Fibroblast of the conjunctiva (primary cell): ENCODE measurements at regions not wholly inside any gene's neighbourhood (a gene's known extent, or its start where the extent isn't known, plus 50 kb on each side); places are given as distances from the start of the nearest gene placed in this dataset.
"Not testable (repeated sequence)": the region's sequence is repeated elsewhere in the genome, so short reads cannot be mapped to it uniquely, and the experiment has no call there.

Source experiments
- DNase-seq: peaks from one replicate; pipeline ENCODE4 v3.0.0-alpha.2; 2010; ENCODE audit warnings: low read depth

DNA sequence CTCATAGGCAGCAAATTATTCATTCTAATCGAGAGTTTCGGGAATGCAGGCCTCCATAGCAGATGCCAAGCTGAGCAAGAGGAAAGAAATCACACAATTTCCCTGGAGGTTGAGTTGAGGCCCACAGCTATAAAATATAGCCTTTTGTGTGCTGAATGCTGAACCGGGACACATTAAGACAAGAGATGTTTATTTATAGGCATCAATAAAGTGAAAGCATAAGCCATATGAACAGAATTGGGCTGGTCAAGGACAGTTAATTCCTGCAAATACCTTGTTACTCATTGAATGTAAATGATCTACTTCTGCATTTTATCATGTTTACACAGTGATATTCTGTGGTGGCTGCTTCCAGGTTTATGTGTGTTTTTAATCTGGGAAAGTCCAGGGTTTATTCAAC is 461.7 kb downstream of the KLF12 start:
- no peak for DNase-seq

DNA sequence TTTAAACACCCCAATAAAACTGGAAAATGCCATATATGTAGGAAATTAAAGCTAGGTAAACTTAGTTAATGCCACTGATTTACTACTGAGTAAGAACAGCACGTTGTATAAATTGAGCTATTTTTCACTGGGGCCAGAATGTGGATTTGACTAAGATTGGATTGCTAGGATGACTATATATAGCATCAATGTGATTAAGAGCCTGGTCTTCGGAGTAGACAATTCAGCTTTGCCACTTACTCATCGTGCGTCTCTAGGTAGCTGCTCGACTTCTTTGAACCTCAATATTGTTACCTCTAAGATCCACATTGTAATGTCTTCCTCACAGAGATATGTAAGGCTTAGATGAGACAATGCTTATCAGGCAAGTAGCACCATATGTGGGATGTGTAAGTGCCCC is 462.5 kb downstream of the KLF12 start:
- no peak for DNase-seq

DNA sequence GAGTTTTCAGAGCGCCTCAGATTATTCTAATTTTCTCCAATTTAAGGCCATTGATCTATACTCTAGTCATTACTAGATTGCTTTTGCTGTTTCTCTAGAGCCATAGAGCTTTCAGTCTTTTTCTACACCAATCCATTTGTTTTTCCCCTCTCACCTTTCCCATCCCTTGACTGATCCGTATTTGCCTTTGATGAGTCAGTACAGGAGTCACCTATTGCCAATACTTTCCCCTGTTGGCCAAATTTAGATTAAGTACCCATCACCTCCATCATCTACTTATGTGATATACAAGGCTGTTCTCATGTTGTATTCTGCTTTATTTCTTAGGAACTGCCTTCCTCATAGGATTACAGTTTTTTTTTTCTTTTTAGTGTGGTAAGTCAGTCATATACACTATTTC is 463.2 kb downstream of the KLF12 start:
- no peak for DNase-seq

DNA sequence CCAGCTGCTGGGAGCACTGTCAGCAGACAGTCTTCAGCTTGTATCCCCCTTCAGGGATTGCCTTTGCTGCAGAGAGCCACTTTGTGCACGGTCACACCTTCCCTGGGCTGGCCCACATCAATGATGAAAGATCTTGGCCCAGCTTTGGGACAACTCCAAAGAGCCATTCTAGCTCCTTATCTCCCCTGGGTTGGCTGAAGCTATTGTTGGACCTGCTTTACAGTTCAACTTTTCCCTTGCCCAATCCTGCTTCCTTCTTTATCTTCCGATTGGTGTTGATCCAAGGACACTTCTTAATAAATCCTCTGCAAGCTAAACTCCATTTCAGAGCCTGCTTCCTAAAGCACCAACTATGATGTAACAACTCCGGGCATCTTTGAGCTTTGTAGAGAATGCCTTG is 466.4 kb downstream of the KLF12 start:
- DNase-seq: no peak

DNA sequence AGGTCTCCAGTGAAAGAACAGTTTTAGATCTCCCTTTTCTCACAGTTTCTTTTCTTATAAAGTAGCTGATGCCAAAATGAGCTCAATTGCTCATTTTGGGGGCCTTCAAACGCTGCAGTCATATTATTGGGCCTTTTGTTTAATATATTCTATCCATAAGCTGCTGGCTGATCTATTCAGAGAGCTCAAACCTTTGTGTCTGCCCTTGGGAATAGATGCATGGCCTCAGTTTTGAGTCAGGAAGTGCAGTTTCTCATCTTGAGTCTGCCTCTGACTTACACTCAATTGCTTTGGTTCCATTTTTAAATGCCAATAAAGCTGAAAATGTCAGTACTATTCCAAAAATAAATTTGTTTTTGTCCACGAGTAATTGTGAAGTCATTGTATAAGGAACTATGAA is 468.9 kb downstream of the KLF12 start:
- no peak for DNase-seq

DNA sequence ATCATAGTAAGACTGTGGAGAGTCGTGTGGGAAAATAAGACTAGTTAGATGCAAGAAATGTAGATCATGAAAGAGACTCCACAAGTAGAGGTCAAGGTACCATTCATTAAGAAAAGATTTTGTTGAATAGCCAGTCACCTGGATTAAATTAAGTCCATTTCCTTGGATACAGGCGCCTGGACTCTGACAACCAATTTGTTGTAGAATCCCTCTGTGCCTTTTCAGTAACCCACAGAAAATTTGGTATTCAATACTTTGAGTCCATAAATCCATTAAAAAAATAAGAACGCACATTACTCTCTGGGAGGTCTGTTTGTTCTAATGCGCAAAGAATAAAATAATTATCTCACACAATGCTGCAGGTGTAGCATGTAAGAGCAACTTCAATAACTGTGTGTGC is 469.4 kb downstream of the KLF12 start:
- DNase-seq: no peak

DNA sequence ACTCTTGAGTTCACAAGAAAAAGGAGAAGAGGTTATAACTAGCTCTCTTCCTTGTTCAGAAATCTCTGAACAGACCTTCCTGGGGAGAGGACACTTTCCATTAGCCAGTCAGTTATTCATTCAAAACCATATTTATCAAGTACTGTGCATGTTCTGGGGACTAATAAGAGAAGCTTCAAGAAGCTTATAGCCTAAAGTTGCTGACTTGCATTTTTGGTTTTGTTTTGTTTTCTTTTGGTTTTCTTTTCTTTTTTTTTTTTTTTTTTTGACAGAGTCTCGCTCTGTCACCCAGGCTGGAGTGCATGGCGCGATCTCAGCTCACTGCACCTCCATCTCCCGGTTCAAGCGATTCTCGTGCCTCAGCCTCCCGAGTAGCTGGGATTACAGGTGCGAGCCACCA is 471.4 kb downstream of the KLF12 start:
- DNase-seq: no peak

DNA sequence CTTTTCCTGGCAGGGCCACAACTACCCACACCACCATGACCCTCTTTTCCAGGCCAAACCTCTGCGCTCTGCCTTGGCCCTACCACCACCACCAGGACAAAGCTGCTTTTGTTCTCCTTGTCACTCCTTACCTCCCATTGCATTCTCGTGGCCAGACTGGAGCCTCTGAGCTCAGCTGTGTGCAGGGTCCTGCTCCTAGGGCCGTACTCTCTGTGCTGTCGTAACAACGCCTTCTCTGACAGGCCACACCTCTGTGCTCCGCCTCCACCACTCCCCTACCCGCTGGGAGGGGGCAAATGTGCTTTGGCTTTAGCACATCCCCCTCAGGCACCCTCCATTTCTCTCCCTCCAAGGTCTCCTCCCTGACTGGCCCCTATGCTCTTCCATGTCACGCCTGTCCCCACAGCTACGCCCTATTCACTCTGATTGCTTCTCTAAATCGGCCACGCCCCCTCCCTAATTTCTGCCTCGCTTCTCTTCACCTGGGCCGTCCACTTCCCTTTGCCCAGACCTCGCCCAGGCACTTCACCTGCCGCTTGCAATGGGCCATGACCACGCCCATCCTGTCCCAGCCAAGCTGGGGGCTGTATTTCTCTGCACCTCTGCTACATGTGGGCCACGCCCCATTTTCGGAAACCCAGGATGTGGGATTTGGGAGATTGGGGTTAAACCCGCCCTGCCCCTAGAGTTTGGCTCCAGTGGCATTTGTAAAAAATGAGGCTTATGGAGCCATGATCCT is 472.3 kb downstream of the KLF12 start:
- DNase-seq: no peak

DNA sequence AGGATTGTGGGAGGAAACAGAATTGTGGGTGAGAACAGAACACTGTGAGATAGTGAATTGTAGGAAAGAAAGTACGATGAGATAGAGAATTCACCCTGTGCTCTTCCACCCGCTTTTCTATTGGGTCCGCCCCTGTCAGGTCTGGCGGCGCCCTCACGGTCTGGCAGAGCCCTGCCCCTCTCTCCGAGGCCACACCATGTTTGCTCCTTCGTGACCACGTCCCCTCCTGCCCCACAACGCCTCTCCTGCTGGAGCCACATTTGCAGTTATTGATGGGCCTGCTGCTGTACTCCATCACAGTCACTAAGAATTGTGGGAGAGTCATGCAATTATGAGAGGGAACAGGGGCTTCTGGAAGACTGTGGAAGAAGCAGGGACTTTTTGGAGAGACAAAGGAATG is 473.1 kb downstream of the KLF12 start:
- no peak for DNase-seq

DNA sequence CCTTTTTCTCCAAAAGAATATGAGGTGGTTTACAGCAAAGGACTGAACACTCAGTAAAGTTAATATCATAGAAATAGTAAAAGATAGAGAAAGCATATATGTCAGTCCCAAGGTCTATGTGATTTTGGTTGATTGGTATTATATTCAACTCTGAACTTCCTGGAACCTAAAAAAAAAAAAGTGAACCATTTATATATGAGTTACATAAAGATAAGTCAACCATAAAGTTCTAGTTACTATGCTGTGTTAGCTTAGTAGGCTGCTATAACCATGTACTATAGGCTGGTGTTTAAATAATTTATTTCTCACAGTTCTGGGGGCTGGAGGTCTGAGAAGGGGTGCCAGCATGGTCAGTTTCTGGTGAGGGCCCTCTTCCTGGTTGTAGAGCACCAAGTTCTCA is 475.6 kb downstream of the KLF12 start:
- DNase-seq: no peak

DNA sequence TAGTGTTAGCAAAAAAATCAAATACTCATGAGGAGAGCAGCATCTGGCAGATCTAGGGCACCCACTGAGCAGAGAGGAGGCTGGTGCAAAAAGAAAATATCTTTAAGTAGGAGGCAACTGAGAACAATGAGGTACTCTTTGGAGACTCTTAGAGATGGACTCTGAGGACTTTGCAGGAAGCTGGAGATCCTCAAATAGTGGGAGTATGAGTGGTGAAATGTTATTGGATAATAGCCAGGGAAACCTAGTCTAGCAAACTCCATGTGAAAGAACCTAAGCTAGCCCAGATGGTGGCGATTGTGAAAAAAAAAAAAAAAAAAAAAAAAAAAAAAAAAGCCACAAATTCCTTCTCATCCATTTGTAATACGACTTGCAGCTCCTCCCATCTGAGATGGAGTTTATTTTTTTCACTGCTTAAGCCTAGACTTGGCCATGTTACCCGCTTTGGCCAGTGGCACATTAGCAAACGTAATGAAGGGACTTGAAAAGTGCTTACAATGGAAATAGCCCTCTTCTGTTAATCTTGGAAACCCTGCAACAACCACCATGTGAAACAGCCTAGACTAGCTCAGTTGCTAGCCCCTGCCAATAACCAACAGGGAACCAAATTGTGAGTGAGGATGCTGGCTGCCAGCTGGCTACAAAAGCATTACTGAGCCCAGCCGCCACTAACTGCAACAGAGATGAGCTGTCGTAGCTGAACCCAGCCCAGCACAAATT is 476.2 kb downstream of the KLF12 start:
- peak; percentile 9 for DNase-seq

DNA sequence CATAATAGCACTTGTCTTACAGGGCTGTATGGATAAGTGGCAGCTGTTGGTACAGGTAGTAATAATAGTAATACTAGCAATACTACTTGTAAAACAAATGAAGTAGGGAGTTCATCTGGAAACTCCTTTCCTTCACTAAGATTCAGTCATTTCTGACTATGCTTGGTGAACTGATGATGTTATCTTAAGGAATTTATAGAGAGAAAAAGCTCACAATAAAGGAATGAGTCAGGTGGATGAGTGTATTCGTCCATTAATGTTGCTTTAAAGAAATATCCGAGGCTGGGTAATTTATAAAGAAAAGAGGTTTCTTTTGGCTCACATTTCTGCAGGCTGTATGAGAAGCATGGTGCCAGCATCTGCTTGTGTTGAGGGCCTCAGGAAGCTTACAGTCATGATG is 477.3 kb downstream of the KLF12 start:
- DNase-seq: no peak

DNA sequence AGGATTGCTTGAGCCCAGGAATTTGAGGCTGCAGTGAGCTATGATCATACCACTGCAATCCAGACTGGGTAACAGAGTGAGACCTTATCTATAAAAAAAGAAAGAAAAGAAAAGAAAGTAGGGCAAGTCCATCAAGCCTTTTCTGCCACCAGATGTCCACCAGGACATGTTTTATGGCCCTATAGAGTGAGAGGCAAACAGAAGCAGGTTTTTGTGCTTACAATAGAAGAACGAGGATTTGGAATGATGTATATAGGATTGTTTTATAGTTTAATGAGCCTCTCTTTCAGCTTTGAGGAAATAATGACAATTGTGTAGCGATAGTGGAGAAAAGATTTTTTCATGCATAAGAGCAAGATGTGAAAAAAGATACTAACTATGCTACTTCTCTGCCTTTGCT is 480.5 kb downstream of the KLF12 start:
- DNase-seq: no peak

DNA sequence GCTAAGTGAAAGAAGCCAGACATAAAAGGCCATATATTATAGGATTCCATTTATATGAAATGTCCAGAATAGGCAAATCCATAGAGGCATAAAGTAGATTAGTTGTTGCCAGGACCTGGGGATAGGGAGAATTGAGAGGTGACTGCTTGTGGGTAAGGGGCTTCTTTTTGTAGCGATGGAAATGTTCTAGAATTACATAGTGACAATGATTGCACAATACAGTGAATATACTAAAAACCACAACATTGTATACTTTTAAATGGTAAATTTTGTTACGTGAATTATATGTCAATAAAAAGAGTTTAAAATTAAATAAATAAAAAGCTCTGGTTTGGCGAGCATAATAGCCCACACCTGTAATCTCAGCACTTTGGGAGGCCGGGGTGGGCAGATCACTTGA is 486.8 kb downstream of the KLF12 start:
- DNase-seq: no peak

DNA sequence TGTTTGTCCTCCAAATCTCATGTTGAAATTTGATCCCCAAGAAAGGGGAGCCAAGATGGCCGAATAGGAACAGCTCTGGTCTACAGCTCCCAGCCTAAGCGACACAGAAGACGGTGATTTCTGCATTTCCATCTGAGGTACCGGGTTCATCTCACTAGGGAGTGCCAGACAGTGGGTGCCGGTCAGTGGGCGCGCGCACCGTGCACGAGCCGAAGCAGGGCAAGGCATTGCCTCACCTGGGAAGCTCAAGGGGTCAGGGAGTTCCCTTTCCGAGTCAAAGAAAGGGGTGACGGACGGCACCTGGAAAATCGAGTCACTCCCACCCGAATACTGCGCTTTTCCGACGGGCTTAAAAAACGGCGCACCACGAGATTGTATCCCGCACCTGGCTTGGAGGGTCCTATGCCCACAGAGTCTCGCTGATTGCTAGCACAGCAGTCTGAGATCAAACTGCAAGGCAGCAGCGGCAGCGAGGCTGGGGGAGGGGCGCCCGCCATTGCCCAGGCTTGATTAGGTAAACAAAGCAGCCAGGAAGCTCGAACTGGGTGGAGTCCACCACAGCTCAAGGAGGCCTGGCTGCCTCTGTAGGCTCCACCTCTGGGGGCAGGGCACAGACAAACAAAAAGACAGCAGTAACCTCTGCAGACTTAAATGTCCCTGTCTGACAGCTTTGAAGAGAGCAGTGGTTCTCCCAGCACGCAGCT is 493.6 kb downstream of the KLF12 start:
- not testable (repeated sequence) for DNase-seq

DNA sequence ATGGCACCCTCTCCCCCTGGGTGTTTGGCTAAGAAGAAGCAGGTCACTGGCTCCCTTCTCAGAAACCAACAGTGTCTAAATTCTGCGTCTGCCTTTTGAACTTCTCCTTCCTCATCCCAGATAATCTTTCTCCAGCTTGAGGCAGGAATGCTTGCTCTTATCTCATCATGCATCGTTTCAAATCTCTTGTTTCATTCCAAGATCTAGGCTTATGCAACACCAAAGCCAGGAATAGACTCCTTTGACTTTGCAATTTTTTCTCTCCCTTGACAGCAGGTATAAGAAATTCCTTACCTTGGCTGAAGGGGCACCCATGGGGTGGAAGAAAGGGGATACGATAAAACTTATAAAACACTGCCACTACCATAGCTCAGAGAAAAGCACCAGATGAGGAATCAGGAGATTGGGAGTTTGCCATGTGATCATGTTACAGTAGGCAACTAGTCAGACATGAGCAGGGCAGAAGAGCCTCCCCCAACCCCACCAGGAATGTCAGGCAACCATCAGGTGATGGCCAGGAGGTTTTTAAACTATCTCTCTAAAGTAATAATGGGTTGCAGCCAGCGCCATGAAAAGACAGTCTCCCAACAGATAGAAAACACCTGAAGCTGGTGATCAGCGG is 498.9 kb downstream of the KLF12 start:
- no peak for DNase-seq

DNA sequence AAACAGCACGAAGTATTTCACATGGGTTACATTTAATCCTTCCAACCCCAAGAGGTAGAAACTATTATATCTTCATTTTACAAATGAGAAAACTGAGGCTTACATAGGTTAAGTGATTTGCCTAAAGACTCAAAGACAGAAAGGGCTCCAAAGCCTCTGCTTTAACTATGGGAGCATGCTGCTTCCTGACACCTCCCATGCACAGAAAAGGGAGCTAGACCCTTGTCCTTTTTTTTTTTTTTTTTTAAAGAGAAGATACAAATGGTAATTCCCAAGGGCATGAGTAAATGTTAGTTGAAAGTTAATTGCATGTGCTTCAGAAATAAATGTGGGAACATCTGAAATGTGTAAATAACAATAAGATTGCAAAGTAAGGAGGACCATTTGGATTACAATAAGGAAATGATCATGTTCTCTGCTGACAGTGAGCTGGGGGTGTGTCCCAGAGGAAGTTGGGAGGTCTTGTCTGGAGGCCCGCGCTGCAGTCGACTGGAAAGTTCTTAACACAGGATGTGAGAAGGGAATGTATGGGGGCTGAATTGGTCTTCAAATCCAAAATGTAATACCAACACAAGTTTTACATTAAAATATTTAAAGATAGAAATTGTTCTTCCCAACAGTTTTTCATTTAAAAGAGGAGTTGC is 500.3 kb downstream of the KLF12 start:
- DNase-seq: no peak

DNA sequence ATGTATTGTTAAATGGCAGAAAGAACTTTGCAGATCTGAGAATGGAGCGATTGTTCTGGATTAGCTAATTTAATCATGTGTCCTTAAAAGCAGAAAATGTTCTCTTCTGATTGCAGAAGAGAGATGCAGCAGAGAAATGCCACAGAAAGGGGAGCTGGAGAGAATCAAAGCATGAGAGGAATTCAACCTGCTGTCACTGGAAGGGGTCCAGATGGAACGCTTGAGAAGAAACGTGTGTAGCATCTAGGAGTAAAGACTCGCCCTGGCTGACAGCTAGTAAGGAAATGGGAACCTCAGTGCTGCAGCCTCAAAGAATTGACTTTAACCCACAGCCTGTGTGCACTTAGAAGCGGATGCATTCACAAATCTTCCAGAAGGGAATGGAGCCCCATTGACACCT is 502.8 kb downstream of the KLF12 start:
- no peak for DNase-seq

DNA sequence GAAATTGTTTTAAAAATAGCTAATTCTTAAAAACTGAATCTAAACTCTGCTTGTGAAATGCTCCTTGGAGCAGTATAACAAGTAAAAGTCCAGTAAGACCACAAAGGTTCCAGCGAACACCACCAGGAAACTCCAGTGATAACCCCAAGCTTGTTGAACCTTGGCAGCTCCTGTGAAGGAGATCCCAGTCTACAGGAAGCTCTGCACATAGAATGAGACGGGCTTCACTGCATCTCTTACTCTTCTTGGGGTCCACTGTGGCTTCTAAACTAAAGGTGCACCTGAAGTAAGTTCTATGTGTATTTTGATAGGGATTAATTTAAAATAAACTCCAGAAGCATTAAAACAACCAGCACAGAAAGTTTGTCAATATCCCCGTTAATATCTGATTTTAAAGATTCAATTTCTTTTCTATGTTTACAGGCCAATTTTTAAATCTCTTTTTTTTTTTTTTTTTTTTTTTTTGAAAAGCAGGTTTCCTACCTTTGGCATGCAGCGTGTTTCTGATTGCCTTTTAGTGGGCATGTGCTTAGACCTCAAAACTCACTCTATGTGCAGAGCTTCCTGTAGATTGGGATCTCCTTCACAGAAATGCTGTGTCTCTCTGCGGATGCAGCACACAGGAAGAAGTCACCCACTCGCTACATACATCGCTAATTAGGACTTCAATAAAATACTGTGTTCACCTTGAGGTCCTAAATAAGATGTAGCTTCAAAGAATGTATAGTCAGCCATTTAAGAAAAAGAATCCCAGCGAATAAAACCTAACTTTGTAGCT is 508.5 kb downstream of the KLF12 start:
- no peak for DNase-seq

DNA sequence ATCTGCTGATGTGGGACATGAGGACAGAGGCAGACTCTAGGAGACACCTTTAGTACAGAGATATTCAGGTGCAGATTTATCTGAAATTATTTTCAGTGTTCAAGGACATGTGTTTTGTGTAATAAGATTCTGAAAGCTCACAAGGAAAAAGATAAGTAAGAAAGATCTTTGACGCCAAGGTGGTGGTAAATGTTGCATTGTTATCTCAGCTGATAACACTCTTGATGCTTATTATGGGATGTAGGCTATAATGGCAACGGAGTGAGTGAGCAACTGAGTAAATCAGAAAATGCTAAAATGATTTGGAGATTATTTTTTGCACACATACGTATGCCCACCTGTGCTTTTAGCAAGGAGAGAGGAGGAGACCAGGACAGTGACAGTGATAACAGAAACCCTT is 510.9 kb downstream of the KLF12 start:
- DNase-seq: no peak

DNA sequence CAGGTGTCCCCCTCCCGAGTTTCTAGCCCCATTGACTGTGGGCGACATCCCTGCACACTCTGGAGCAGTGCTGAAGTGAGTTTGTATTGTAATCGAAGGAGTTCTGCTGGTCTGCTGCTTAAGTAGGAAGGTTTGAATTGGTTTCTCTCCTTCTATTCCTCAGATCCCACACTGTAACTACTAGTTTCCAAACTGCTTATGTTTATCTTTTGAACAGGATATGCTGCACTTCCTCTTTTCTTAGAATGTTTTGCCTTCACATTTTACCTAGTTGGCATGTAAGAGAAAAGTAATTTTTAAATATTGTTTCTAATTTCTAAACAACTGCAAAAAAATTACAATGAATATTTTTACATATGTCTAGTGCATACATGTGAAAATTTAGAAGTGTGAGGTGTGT is 511.8 kb downstream of the KLF12 start:
- DNase-seq: no peak
